Stimulated activated CD4-positive, alpha-beta T cell treated with anti-CD3 and anti-CD28 coated beads, Interleukin-2, amount 100 ng/mL, for 48 hours (primary cell): ENCODE measurements at regions not wholly inside any gene's neighbourhood (a gene's known extent, or its start where the extent isn't known, plus 50 kb on each side); places are given as distances from the start of the nearest gene placed in this dataset.
"Not testable (repeated sequence)": the region's sequence is repeated elsewhere in the genome, so short reads cannot be mapped to it uniquely, and the experiment has no call there.

ENCODE experiments used
- DNase-seq, 2 donors: peaks; one replicate each; pipeline ENCODE4 v3.0.0-alpha.2; 2020

DNA sequence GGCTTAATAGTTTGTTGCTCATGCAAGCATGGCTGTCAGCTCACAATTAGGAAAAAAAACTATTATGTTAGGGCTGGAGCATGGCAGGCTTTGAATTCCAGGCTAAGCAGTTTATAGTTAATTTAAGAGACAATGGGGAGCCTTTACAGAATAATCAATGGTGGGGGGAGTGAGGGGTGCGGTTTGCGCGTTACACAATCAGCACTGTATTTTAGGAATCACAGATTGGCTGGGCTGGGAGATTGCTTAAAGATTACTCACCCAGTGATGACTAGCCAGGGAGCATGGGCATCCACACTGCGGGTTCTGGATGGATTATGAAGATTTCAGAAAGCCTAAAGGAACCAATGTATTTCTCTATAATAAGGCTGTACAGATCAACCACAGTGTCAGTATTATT, 186.6 kb downstream of the SOX3 start:
- no peak for DNase-seq

DNA sequence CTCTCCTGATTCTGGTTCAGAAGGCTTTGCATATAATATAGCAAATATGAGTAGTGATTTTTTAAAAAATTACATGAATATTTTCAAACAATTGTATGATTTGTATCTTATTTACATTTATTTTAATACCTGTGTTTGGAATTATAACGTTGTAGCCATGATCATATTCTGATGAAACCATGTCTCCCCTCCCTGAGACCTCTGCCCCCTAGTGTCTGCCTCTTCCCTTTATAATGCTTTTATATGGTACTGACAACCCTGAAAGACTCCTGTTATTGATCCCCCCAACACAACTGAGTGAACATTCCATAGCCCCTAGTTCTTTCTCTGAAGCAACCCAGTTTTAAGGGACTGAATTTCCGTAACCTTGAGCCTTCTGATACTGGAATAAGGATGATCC, 187.4 kb downstream of the SOX3 start:
- DNase-seq: no peak

DNA sequence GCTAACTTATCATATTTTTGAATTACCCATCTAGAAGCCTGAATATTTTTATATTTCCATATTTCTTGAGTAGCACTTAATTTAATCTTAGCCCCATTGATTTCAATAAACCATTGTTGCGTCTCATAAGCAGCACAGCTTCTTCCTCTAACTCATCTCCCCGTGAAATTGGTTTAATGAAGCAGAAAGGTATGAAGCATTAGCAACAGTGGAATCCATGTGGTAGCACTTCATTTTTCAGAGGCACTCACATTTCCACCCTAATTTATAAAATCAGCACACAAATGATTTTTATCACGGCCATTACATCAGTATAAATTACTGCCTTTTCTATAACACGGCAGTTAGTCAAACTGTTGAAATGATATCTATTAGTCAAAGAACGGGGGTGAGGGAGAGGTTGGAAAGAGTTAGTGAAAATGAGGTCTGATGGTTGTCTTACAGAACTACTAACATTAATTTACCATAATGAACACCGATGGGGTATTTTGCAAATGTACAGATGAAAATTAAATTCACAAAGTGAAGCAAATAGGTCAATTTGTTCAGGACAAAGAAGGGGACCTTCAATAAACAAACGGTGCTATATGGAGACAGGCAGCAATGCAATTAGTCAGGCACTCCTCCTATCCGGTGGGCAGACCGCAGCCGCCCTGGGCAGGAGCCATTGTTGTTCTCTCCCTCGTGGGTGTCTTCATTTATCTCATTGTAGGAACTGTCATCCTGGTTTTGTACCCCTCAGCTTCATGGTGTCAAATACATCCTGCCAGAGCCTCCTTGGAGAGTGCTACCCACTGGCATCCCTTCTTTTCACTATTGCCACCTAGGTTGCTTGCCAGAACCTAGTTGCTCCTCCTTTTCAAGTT, 205.7 kb downstream of the SOX3 start:
- no peak for DNase-seq

DNA sequence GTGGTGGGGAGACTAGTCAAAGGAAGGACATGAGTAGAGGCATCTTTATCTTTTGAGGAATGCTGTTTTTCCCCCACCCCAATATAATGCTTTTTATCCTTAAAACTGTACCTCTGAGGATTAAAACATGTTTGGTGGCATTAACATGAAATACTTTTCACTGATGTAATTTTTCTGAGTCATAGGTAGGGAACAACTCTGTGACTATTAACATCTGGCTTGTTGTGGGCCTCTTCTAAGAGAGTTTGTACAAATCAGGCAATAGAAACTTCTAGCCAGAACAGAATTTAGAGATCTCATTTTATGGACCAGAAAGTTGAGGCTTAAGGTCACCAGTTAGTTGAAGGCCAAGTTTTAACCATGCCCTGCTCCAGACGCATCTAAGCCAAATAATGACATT, 207.6 kb downstream of the SOX3 start:
- no peak for DNase-seq

- no peak for DNase-seq
These were observed 211.9 kb downstream of the SOX3 start for GRCh38 chrX:140292961-140293360.

GRCh38 chrX:140292188-140292587, 212.7 kb downstream of the SOX3 start:
- DNase-seq: no peak

GRCh38 chrX:140274811-140275525, 229.9 kb downstream of the SOX3 start:
- DNase-seq: no peak

DNA sequence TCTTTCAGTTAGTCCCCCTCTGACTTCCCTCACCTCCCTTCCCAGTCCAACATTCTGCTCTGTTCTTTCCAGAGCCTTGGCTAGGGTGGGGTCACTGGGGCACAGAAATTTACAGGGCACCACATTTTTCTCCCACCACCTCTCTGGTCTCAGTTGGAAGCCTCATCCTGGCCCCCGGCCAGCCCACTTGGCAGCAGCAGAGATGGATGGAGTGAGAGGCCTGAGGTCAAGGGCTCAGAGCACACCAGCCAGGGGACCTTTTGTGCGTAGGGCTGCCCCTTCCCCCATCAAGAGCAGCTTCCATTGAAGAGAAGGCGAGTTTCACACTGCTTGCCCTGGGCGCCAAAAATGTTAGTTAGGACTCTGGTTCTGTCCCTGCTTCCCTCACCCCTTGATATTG, 230.9 kb downstream of the SOX3 start:
- DNase-seq: no peak

GRCh38 chrX:140250391-140250790, 254.5 kb downstream of the SOX3 start:
- no peak for DNase-seq

DNA sequence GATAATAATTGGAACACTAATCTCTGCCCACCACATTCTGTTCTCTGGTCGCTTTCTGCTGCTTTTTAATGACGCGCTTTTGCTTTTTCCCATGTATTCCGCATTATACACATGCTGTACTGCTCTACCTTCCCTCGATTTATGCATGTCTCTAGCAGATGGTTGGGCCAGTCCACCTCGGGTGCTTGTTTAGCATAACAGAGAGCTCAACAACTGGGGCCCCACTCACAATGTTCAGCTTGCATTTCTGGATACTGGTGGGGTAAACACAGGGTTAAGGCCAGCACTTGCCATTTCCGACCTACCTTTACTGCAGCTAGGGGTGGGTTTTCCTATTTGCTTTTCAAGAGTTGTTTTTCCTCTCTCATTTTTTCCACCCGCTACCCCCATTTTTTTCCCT, 255.8 kb downstream of the SOX3 start:
- DNase-seq: no peak

- no peak for DNase-seq
These were observed 263.9 kb upstream of the CXorf66 start for GRCh38 chrX:140229191-140229590.

DNA sequence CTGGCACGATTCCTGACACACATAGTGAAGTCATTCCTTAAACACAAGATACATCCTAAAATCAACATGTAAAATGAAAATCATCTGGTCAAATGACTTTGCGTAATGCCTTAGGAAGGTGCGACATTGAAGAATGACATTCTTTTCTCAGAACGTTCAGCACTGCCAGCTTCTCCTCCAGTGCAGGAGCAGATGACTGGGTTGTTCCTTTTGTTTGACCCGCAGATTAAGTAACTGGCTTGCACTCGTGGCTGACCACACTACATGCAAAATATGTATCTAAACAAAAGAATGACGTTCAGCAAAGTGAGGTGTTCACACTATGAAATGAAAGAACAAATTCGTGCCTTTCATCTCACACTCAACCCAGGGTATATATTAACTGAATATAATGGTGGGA, 260.7 kb upstream of the CXorf66 start:
- DNase-seq: not testable (repeated sequence)

DNA sequence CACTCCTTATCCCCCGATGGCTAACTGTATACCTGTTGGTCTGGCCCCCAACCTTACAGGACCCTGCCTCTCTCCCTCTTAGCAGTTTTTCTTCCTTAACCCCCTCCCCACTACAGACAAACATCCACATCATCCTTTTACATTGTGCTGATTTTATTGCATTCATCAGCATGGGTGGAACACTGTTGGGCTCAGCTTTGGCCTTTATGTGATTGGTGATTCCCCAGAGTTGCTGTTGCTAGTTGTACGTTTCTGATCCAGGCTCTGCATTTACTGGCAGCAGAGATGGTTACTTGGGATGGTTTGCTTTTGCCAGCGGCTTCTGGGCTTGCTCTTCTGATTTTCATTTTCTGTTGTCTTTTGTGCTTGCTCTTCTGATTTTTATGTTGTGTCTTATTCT, 250.6 kb upstream of the CXorf66 start:
- DNase-seq: not testable (repeated sequence)

DNA sequence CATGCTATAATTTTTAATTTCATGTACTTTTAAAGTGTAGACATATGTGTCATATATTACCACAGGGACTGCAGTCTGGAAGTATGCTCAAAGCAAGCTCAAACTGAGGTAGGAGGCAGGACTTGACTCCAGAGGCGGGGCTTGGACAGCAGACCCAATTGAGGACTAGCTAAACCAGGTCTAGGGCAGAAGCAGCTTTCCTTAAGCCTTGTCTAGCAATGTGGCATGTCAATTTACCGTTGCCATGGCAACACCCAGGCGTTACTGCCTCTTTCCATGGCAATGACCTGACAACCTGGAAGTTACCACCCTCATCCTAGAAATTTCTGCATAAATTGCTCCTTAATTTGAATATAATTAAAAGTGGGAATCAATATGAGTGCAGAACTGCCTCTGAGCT, 249.2 kb upstream of the CXorf66 start:
- DNase-seq: not testable (repeated sequence)

DNA sequence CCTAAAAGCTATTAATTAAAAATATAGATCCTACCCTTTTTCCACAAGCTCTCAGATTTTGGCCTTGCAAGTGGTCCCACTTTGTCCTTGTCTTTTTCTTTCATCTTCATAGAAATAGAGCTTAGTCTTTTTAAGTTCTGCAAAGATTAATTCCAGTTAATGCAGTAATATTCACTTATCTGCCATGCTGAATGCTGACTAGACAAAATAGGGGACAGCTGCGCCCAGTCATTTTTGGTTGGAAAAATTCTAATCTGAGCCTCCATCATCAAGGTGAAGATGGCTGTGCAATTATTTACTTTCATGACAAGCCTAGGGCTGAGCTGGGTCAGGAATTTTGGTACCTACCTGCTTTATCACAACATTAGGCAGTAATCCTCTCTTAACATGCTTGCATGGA, 241.3 kb upstream of the CXorf66 start:
- no peak for DNase-seq

DNA sequence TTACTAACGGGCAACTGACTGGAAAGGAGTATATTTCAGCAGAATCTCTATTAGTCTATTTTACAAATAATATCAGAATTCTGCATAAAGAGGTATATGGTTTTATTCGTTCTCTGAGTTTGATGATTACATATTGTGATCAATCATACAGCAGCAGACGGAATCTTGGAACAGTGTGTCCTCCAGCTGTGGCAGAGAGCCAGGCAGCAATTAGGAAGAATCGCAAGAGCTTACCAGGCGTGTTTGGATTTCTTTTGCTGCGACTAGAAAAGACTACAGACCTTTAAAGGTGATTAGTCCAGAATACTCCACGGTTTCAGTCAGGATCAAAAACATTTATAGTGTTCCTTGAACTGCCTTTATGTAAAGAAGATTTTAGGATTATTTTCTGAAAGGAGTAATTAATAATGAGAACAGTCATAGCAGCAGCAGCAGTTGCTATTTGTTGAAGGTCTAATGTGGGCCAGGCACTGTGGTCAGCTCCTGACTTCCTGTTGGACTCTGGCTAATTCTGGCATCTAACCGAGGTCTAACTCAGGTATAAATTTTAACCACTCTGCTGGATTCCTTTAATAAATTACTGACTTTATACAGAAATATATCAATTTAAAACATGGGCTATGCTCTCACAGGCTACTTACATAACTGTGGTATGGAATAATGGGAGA, 225.3 kb upstream of the CXorf66 start:
- no peak for DNase-seq

- DNase-seq: no peak
These were observed 215.3 kb upstream of the CXorf66 start for GRCh38 chrX:140180585-140180984.

GRCh38 chrX:140177821-140178220, 212.5 kb upstream of the CXorf66 start:
- no peak for DNase-seq

GRCh38 chrX:140172401-140172800, 207.1 kb upstream of the CXorf66 start:
- no peak for DNase-seq

DNA sequence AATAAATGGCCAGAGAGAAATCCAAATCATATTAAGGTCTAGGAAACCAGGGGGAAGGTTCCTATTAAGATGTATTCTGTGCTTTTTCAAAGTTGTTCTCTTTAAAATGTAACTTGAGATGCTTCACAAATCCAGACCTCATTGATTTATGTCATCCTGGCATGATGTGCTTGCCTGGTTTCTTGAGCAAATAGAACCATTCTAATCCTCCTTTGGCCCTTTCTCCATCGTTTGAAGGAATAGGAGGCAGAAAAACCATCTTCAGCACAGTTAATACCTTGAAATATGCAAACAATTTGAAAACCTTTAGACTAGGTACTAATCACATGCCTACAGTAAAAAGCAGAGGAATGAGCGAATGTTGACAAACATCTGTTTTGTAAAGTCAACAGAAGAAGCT, 202.2 kb upstream of the CXorf66 start:
- no peak for DNase-seq

- DNase-seq: no peak
These were observed 200.5 kb upstream of the CXorf66 start for GRCh38 chrX:140165849-140166248.

GRCh38 chrX:140164391-140164790, 199.1 kb upstream of the CXorf66 start:
- no peak for DNase-seq

- DNase-seq: no peak
These were observed 198.2 kb upstream of the CXorf66 start for GRCh38 chrX:140163371-140164159.
